OCI-LY3 (cell line): ENCODE measurements at regions not wholly inside any gene's neighbourhood (a gene's known extent, or its start where the extent isn't known, plus 50 kb on each side); places are given as distances from the start of the nearest gene placed in this dataset.

Experiments used
- H2AFZ ChIP-seq: fragments of 200-600, 300-600 bp; shearing (Covaris generic); 2 replicates; pipeline ENCODE4 v1.6.0; 2014; ENCODE audit warnings: antibody characterized with exemption, low read depth, low read length
- H3K27ac ChIP-seq: fragments of 200-600, 300-600 bp; sonication (generic); 2 replicates; pipeline ENCODE4 v1.5.1; 2014; ENCODE audit warnings: mild to moderate bottlenecking, low read length, moderate library complexity, mixed read lengths
- H3K27me3 ChIP-seq: fragments of 200-600, 300-600 bp; sonication (generic); 2 replicates; pipeline ENCODE4 v1.6.1; 2014; ENCODE audit warnings: low read depth, low read length, mixed read lengths
- H3K36me3 ChIP-seq: fragments of 200-600, 300-600 bp; sonication (generic); replicated peaks from 2 replicates; pipeline ENCODE3; 2014; ENCODE audit warnings: low read depth, low read length, mixed read lengths
- H3K4me1 ChIP-seq: fragments of 300-600, 200-600 bp; sonication (generic); 2 replicates; pipeline ENCODE4 v1.6.1; 2014; ENCODE audit warnings: low read length, mixed read lengths
- H3K4me2 ChIP-seq: fragments of 200-600, 300-600 bp; sonication (generic); 2 replicates; pipeline ENCODE4 v1.6.1; 2014; ENCODE audit warnings: low read length, mixed read lengths
- H3K4me3 ChIP-seq: fragments of 300-600, 200-600 bp; sonication (generic); 2 replicates; pipeline ENCODE4 v1.5.1; 2014; ENCODE audit warnings: antibody characterized with exemption, mild to moderate bottlenecking, low read length, moderate library complexity
- H3K79me2 ChIP-seq: fragments of 300-600, 200-600 bp; shearing (Covaris generic); 2 replicates; pipeline ENCODE4 v1.6.1; 2014; ENCODE audit warnings: mild to moderate bottlenecking, low read length, mixed read lengths
- H3K9ac ChIP-seq: fragments of 300-600, 200-600 bp; shearing (Covaris generic); 2 replicates; pipeline ENCODE4 v1.6.0; 2014; ENCODE audit warnings: mild to moderate bottlenecking, low read length, moderate library complexity
- H3K9me3 ChIP-seq: fragments of 200-600, 300-600 bp; shearing (Covaris generic); 2 replicates; pipeline ENCODE4 v1.6.1; 2014; ENCODE audit warnings: low read length, mixed read lengths; ENCODE audit not compliant: insufficient read depth
- H4K20me1 ChIP-seq: fragments of 200-600, 300-600 bp; sonication (generic); 2 replicates; pipeline ENCODE4 v1.6.1; 2016; ENCODE audit warnings: low read length, mixed read lengths; ENCODE audit not compliant: insufficient read depth
- EZH2phosphoT487 ChIP-seq: fragments of 200-600 bp; shearing (Covaris generic); IDR thresholded peaks from 2 replicates; pipeline ENCODE4 v1.6.1; 2018; ENCODE audit warnings: antibody characterized with exemption, mixed run types, low read depth
- TF ChIP-seq, protein P1 (sequence below): fragments of 200-600, 300-600 bp; sonication (generic); IDR thresholded peaks from 2 replicates; pipeline ENCODE4 v1.5.1; 2014; ENCODE audit warnings: antibody characterized with exemption, low read length, low read depth

GRCh38 chr12:13599176-13599575 is 382.2 kb downstream of the GRIN2B start:
- Histone ChIP-seq H3K36me3 (no peaks in the 10 kb centered on the region), H3K79me2 (no peaks in the 10 kb centered on the region), H2AFZ (no peak overlapping the region), H3K27ac (no peak overlapping the region), H3K9me3 (no peaks in the 10 kb centered on the region), H3K4me2 (no peak overlapping the region), H3K4me1 (no peaks in the 10 kb centered on the region), H4K20me1 (no peaks in the 10 kb centered on the region), H3K9ac (no peak overlapping the region), H3K27me3 (peaks cover 27% of the 10 kb centered on the region; the same call in 1 of the 2 replicates), H3K4me3 (no peak overlapping the region)
- TF ChIP-seq, protein P1, sequence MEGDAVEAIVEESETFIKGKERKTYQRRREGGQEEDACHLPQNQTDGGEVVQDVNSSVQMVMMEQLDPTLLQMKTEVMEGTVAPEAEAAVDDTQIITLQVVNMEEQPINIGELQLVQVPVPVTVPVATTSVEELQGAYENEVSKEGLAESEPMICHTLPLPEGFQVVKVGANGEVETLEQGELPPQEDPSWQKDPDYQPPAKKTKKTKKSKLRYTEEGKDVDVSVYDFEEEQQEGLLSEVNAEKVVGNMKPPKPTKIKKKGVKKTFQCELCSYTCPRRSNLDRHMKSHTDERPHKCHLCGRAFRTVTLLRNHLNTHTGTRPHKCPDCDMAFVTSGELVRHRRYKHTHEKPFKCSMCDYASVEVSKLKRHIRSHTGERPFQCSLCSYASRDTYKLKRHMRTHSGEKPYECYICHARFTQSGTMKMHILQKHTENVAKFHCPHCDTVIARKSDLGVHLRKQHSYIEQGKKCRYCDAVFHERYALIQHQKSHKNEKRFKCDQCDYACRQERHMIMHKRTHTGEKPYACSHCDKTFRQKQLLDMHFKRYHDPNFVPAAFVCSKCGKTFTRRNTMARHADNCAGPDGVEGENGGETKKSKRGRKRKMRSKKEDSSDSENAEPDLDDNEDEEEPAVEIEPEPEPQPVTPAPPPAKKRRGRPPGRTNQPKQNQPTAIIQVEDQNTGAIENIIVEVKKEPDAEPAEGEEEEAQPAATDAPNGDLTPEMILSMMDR = no peak
- TF ChIP-seq EZH2phosphoT487 = no peak

DNA sequence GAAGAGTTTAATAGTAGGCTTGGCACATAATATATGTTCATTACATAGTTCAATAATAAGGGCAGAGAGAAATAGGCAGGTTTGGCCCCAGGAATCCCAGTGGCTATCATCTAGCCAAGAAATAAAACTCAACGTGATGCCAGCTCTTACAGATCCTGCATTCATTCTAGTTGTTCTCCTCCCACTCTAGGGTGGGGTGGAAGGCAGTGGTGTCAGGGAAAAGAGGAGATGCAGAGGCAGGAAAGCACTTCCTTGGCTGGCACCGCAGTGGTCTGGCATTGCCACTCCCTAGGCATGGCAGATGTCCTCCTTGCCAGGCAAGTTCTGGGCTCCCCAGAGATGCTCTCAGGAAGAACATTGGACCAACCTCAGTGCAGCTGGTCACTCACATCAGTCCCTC is 383.6 kb downstream of the GRIN2B start:
- H3K79me2 ChIP-seq = no peaks in the 10 kb centered on the region
- peaks cover 27% of the 10 kb centered on the region; the same call in 1 of the 2 replicates for H3K27me3 ChIP-seq
- no peaks in the 10 kb centered on the region for H4K20me1 ChIP-seq
- no peak overlapping the region for H3K4me2 ChIP-seq
- no peak overlapping the region for H3K4me3 ChIP-seq
- H3K4me1 ChIP-seq = no peaks in the 10 kb centered on the region
- TF ChIP-seq, protein P1 = no peak
- no peak for TF ChIP-seq EZH2phosphoT487
- no peak overlapping the region for H3K27ac ChIP-seq
- no peak overlapping the region for H3K9ac ChIP-seq
- H2AFZ ChIP-seq = no peak overlapping the region
- H3K9me3 ChIP-seq = no peaks in the 10 kb centered on the region
- no peaks in the 10 kb centered on the region for H3K36me3 ChIP-seq

GRCh38 chr12:13597166-13597565 is 384.2 kb downstream of the GRIN2B start:
- Histone ChIP-seq H4K20me1 (no peaks in the 10 kb centered on the region), H3K4me2 (no peak overlapping the region), H3K27ac (no peak overlapping the region), H3K27me3 (peaks cover 23% of the 10 kb centered on the region; the same call in 1 of the 2 replicates), H3K36me3 (no peaks in the 10 kb centered on the region), H3K9ac (no peak overlapping the region), H3K9me3 (no peaks in the 10 kb centered on the region), H3K79me2 (no peaks in the 10 kb centered on the region), H2AFZ (no peak overlapping the region), H3K4me3 (no peak overlapping the region), H3K4me1 (no peaks in the 10 kb centered on the region)
- no peak for TF ChIP-seq EZH2phosphoT487
- TF ChIP-seq, protein P1 = no peak

GRCh38 chr12:13596714-13597113 is 384.7 kb downstream of the GRIN2B start:
- Histone ChIP-seq H2AFZ (no peak overlapping the region), H3K4me2 (no peak overlapping the region), H3K4me3 (no peak overlapping the region), H3K79me2 (no peaks in the 10 kb centered on the region), H3K4me1 (no peaks in the 10 kb centered on the region), H3K27ac (no peak overlapping the region), H3K27me3 (peaks cover 19% of the 10 kb centered on the region; the same call in 1 of the 2 replicates), H3K9me3 (no peaks in the 10 kb centered on the region), H3K9ac (no peak overlapping the region), H4K20me1 (no peaks in the 10 kb centered on the region), H3K36me3 (no peaks in the 10 kb centered on the region)
- no peak for TF ChIP-seq EZH2phosphoT487
- TF ChIP-seq, protein P1 = no peak
